ENCODE measurements at regions not wholly inside any gene's neighbourhood (a gene's known extent, or its start where the extent isn't known, plus 50 kb on each side); places are given as distances from the start of the nearest gene placed in this dataset.

- DNase-seq (ENCODE audit: low spot score), result peak; percentile 22
These were observed 125.6 kb upstream of the PRPS1L1 start for GRCh38 chr7:18153183-18153748.

DNA sequence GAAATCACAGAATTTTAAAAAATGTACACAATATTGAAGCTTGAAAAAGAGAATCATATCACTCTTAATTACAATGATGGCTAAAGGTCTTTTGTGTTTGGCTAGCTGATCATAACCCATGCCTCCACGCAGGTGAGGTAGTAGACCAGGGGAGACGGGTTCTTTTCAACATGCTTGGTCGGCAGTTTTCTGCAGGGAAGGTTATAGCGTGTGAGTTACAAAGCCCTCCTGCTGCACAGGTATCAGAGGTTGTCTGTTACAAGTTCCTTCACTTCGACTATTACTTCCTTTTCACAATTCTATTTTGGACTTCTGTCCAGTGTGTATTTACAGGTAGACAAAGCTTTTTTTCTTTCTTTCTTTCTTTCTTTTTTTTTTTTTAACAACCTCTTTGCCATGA, 127.1 kb upstream of the PRPS1L1 start:
- DNase-seq (ENCODE audit: low spot score), result no peak

- DNase-seq (ENCODE audit: low spot score), result no peak
These were observed 129.6 kb upstream of the PRPS1L1 start for GRCh38 chr7:18157233-18157632.

DNA sequence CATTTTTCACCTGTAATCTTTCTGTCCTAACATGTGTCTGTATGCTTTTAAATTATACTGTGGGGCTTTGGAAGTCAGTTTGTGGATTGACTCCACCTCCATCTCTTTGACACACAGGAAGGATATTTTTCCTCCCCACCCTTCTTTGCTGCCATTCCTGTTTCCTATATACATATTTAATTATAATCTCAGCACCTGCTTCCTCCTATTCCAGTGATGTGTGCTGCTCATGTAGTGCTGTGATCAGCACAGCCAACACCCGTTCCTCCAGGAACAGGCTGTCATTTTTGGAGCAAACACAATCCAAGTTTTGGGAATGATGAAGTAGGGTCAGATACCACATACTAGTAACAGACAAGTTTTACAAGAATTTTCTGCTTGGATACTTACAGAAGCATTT, 135.0 kb upstream of the PRPS1L1 start:
- no peak for DNase-seq (ENCODE audit: low spot score)

DNA sequence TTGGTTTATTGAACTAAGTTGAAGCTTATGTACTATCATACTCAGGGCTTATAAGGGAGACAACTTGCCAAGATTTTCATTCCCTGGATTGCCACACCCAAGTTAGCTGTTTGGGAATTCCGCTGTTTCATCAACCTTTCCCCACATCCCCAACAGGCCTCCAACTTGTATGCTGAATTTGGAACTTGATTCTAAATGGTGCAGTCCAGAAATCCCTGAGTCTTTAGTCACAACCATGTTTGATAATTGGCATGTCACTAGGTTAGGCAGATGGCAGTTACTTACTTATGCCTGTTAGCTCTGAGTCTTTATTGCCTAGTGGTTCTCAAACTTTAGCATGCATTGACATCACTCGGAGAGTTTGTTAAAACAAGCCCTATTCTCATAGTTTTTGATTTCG, 135.4 kb upstream of the PRPS1L1 start:
- no peak for DNase-seq (ENCODE audit: low spot score)

DNA sequence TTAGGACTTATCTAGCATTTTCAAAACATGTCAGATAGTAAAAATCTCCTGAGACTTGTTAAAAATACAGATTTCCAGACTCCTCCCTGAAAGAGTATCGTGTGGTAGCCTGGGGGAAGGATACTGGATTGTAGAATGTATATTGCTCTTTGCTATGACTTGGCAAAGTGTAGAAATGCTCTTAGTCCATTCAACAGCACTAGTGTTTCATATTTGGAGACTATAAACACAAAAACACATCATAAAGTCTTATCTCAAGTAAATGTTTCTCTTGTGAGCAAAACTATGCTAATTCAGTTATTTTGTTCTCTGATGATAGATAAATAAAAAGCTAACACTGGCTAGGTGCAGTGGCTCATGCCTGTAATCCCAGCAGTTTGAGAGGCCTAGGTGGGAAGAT, 137.5 kb upstream of the PRPS1L1 start:
- DNase-seq (ENCODE audit: low spot score), result no peak

DNA sequence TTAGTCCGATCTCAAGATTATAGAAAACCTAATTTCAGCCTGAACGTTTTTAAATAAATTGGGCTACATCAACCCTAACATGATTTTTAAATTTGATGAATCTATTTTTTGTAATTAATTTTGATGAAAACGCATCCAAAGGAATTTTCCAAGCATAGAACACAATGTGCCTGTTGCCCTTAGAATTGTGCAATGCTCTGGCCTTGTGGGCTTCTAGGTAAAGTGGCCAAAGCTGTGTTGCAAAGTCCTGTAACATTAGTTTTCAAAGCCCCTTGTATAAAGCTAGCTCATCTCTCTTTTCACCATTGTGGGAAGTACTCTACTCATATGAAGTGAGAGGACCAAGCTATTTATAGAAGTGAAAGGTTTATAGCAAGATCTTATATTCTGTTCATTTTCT, 138.4 kb upstream of the PRPS1L1 start:
- no peak for DNase-seq (ENCODE audit: low spot score)

GRCh38 chr7:18167815-18168214, 140.2 kb upstream of the PRPS1L1 start:
- no peak for DNase-seq (ENCODE audit: low spot score)

DNA sequence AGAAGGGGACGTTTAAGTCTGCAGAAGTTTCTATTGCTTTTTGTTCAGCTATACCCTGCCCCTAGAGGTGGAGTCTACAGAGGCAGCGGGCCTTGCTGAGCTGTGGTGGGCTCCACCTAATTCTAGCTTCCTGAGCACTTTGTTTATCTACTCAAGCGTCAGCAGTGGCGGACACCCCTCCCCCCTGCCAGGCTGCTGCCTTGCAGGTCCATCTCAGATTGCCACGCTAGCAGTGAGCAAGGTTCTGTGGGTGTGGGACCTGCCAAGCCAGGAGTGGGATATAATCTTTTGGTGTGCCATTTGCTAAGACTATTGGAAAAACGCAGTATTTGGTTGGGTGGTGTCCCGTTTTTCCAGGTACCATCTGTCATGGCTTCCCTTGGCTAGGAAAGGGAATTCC, 147.3 kb upstream of the PRPS1L1 start:
- no peak for DNase-seq (ENCODE audit: low spot score)

GRCh38 chr7:18175801-18176450, 148.3 kb upstream of the PRPS1L1 start:
- no peak for DNase-seq (ENCODE audit: low spot score)

DNA sequence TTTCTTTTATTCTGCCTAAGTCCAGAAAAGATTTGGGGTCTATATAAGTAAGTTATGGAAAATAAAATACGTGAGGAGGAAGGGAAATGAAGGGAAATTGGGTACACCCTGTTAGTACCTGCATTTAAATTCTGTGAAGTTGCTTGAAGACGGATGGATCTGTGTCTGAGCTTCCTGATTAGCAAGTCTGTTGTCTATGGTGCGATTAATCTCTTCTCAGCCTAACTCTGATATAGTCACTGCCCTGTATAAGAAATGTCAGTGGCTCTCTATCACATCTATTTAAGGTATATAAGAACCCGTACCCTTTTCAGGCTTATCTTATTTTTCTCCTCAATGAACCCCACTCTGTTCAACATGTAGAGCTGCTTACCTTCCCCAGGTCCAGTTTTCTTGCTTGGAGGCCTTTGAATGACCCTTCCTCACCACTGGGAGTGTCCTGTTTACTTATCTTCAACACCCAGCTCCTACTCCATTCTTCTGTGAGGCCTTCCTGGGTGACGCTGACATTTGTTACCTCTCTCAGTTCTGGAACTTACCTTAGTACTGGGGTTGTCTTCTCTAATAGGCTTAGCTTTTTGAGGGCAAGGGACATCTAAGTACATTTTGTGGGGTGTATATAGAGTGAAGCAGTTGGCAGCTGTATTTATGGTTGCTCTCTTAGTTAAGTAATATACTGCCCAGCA, 149.6 kb upstream of the PRPS1L1 start:
- no peak for DNase-seq (ENCODE audit: low spot score)

- DNase-seq (ENCODE audit: low spot score), result peak; percentile 26
These were observed 150.4 kb upstream of the PRPS1L1 start for GRCh38 chr7:18177815-18178660.

DNA sequence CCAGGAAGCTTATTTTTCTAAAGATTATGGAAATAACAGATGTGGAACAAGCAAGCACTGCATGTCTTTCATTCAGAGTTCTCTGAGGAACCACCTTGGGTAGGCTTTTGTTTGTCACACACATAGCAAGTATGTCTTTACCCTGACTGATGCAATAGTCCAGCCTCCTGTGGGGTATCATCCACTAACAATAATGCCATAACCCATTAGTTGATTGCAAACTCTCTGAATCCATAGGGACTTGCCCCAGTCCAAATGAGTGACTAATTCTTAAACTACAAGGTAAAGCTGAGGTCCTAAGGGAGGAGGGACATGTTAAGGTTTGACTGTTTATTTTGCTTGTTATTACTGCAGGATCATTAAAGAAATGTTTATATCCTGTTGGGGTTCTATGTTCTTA, 151.4 kb upstream of the PRPS1L1 start:
- no peak for DNase-seq (ENCODE audit: low spot score)

DNA sequence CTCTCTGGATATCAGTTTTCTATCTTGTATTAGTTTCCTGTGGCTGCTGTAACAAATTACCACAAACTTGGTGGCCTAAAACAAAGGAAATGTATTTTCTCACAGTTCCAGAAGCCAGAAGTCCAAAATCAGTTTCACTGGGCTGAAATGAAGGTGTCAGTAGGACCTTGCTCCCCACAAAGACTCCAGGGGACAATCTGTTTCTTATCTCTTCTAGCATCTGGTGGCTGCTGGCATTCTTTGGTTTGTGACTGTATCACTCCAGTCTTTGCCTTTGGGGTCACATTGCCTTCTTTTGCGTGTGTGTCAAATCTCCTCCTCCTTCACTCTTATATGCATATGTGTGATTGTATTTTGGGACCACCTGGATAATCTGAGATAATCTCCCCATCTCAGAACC, 153.0 kb upstream of the PRPS1L1 start:
- no peak for DNase-seq (ENCODE audit: low spot score)

DNA sequence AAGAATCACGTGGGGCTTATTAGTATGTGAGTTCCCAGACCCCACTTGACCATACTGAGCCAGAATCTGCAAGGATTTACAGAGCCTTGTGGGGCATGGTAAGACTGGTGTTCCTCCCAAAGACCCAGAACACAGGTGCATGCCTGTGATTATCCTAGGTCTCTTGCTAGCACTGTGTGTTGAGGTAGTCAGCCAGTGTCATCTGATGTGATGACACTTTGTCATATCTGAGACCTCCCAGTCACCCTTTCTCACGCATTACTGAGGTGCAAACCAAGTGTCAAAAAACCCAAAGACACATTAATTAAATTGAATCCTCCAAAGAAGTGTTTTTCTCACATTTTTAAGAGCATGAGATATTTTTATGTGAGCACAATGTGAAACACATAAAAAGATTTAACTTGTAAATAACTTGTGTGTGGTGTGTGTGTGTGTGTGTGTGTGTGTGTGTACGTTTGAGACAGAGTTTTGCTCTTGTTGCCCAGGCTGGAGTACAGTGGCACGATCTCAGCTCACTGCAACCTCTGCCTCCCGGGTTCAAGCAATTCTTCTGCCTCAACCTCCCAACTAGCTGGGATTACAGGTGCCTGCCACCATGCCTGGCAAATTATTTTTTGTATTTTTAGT, 162.0 kb upstream of the PRPS1L1 start:
- no peak for DNase-seq (ENCODE audit: low spot score)

GRCh38 chr7:18191341-18191740, 163.7 kb upstream of the PRPS1L1 start:
- no peak for DNase-seq (ENCODE audit: low spot score)

DNA sequence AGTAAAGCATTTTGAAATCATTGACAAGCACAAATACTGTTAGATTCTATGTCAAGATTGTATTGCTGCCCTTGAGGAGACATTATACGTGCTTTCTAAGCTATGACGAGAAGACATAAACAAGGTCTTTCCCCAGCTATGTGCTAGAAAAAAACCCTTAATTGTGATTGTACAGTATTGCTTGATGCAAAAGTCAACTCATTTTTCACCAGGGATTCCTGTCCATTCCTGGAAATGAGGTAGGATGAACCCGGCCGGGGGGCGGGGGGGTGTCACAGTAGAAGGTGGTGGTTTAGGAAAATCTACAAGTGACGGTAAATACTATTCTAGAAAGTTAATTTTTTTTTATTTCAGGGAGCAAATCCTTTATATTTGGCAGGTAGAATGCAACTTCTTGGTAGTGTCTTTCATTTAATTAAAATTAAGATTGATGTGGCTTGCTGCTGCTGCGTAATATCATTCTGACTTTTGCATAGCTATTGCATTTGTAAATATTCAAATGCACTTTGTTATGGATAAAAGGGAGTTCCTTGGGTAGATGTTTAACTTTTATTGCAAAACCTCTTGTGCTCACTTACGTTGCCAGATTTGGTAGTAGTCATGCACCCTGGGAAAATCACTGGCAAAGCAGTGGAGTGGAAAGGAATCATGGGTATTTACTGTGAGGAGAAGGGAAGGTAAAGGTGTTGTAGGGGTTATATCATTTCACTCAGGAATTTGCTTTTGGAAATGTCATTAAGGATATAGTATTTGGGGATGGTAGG, 164.4 kb upstream of the PRPS1L1 start:
- no peak for DNase-seq (ENCODE audit: low spot score)

GRCh38 chr7:18194616-18195015, 167.0 kb upstream of the PRPS1L1 start:
- DNase-seq (ENCODE audit: low spot score), result no peak

GRCh38 chr7:18196638-18197037, 169.0 kb upstream of the PRPS1L1 start:
- DNase-seq (ENCODE audit: low spot score), result no peak

DNA sequence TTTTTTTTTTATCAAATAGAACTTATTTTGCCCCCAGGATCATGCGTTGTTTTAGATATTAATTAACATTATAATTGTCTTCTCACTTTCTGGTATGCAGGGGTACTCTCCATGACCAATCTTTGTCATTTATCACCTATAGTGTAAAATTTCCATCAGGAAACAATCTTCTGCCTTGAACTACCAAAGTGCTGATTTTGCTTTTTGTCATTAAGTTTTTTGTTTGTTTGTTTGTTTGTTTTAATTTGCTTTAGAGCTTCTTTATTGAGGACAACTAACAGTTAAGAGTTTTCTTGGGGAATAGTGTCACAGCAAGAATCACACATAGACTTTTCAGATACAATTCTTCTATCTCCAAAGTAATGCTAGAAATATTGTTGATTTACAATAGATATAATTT, 171.2 kb upstream of the PRPS1L1 start:
- no peak for DNase-seq (ENCODE audit: low spot score)

GRCh38 chr7:18200266-18200665, 172.6 kb upstream of the PRPS1L1 start:
- DNase-seq (ENCODE audit: low spot score), result no peak

DNA sequence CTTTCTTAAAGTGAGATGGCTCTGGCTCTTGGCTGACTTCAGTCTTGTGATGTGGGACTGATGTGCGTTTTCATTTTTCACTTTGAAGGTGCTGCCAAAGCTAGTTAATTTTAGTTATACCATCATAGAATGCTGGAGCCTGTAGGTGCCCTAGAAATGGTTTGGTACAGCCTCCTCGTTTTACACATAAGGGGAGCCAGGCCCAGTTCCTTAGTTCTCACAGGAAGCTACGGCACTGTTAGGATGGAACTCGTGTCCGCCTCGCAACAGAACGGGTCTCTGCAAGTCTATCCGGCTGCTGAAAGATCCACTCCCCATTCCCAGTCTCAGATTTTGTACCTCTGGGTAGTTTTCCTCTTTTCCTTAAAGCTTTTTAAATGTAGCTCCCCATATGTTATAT, 173.2 kb upstream of the PRPS1L1 start:
- no peak for DNase-seq (ENCODE audit: low spot score)
